A549 (cell line): ENCODE measurements at regions not wholly inside any gene's neighbourhood (a gene's known extent, or its start where the extent isn't known, plus 50 kb on each side); places are given as distances from the start of the nearest gene placed in this dataset.

ENCODE experiments used
- ATAC-seq, 2 experiments: fragments of 200-7000 bp in 1 of 2; fragments of >200 bp in 1 of 2; cut with Nextera tagmentation in 1 of 2; cut with Tn5 transposase in 1 of 2; 3 replicates each; pipeline versions ENCODE4 v1.8.0 to v1.9.1; 2018 to 2020; ENCODE audit warnings: mild to moderate bottlenecking in 1 of 2, moderate library complexity in 1 of 2
- CTCF ChIA-PET: fragments of 300-600 bp; sonication (Branson Sonifier 250); formaldehyde crosslinking; extraction: SDS; loops from one replicate; lab custom pipeline; 2021; ENCODE audit warnings: antibody characterized with exemption, inconsistent platforms; lab: Yijun Ruan, JAX
- POLR2A ChIA-PET: fragments of 350-600 bp; formaldehyde crosslinking; extraction: SDS; loops from one replicate; lab custom pipeline; 2021; ENCODE audit warnings: antibody characterized with exemption, inconsistent platforms; lab: Yijun Ruan, JAX
- DNase-seq, 2 experiments: peaks; one replicate each; pipeline versions ENCODE4 v3.0.0 to v3.0.0-alpha.2; 2011 to 2016; ENCODE audit warnings: low read depth in 1 of 2, low spot score in 1 of 2
- FAIRE-seq: peaks from 2 replicates; lab custom pipeline; 2011; peaks lifted over from hg19 to GRCh38; lab: Jason Lieb, UNC
- H3K27ac ChIP-seq, 2 experiments: fragments of >200 bp; sonication (Bioruptor Twin); formaldehyde crosslinking; 3 replicates each; pipeline ENCODE4 v1.5.1; 2016 to 2017
- H3K4me1 ChIP-seq: fragments of >200 bp; sonication (Bioruptor Twin); formaldehyde crosslinking; 3 replicates; pipeline ENCODE4 v1.6.1; 2016
- H3K4me2 ChIP-seq: fragments of >200 bp; sonication (Bioruptor Twin); formaldehyde crosslinking; 3 replicates; pipeline ENCODE4 v1.6.1; 2016
- H3K4me3 ChIP-seq: fragments of >200 bp; sonication (Bioruptor Twin); formaldehyde crosslinking; 3 replicates; pipeline ENCODE4 v1.5.1; 2016
- H3K9me3 ChIP-seq: fragments of >200 bp; sonication (Bioruptor Twin); formaldehyde crosslinking; 3 replicates; pipeline ENCODE4 v1.6.1; 2016
- CBX2 ChIP-seq: fragments of 200-600 bp; sonication (generic); IDR thresholded peaks from 2 replicates; pipeline ENCODE4 v1.6.1; 2016; ENCODE audit warnings: low read depth, mild to moderate bottlenecking, borderline replicate concordance
- CBX8 ChIP-seq: fragments of 200-600 bp; sonication (generic); IDR thresholded peaks from 2 replicates; pipeline ENCODE4 v1.6.1; 2016
- EHF ChIP-seq: fragments of 250-450 bp; sonication (Bioruptor Pico); IDR thresholded peaks from 2 replicates; pipeline ENCODE4 v1.5.0; 2020; ENCODE audit warnings: mild to moderate bottlenecking
- EHMT2 ChIP-seq: fragments of 200-600 bp; sonication (generic); IDR thresholded peaks from 2 replicates; pipeline ENCODE4 v1.6.1; 2016; ENCODE audit warnings: antibody characterized with exemption, low read depth, mild to moderate bottlenecking, moderate library complexity
- FOSL2 ChIP-seq, 2 experiments: fragments of 450-650 bp in 1 of 2; fragments of >200 bp in 1 of 2; sonication (Bioruptor Twin) in 1 of 2; formaldehyde crosslinking; IDR thresholded peaks; 2 replicates each; pipeline versions ENCODE4 v1.5.0 to v1.6.1; 2016 to 2020; ENCODE audit warnings: mild to moderate bottlenecking in 1 of 2, moderate library complexity in 1 of 2
- HOXB5 ChIP-seq: fragments of 250-450 bp; sonication (Bioruptor Pico); IDR thresholded peaks from 2 replicates; pipeline ENCODE4 v1.5.0; 2020; ENCODE audit warnings: mild to moderate bottlenecking, moderate library complexity
- JUN ChIP-seq, 2 experiments: fragments of >200 bp; sonication (Bioruptor Twin); formaldehyde crosslinking; IDR thresholded peaks; 2 replicates in 1 of 2; 3 replicates in 1 of 2; pipeline ENCODE4 v1.6.1; 2016 to 2017
- JUNB ChIP-seq: fragments of >200 bp; sonication (Bioruptor Twin); formaldehyde crosslinking; IDR thresholded peaks from 2 replicates; pipeline ENCODE4 v1.6.1; 2016
- KDM1A ChIP-seq: fragments of 200-600 bp; sonication (generic); IDR thresholded peaks from 2 replicates; pipeline ENCODE4 v1.6.1; 2016; ENCODE audit warnings: low read depth, mild to moderate bottlenecking
- KDM5A ChIP-seq: fragments of 200-600 bp; sonication (generic); IDR thresholded peaks from 2 replicates; pipeline ENCODE4 v1.6.1; 2016; ENCODE audit warnings: antibody characterized with exemption, mild to moderate bottlenecking
- NPAS2 ChIP-seq: fragments of 250-450 bp; sonication (Bioruptor Pico); IDR thresholded peaks from 2 replicates; pipeline ENCODE4 v1.8.0; 2022; ENCODE audit warnings: mild to moderate bottlenecking, moderate library complexity, borderline replicate concordance
- PHF8 ChIP-seq: fragments of 200-600 bp; sonication (generic); IDR thresholded peaks from 2 replicates; pipeline ENCODE4 v1.6.1; 2016; ENCODE audit warnings: low read depth, mild to moderate bottlenecking, antibody characterized with exemption, moderate library complexity, borderline replicate concordance
- POLR2A ChIP-seq: IDR thresholded peaks from 2 replicates; pipeline ENCODE4 v1.6.1; 2012; ENCODE audit warnings: mild to moderate bottlenecking, low read length
- RAD21 ChIP-seq, 2 experiments: fragments of >200 bp in 1 of 2; sonication (Bioruptor Twin) in 1 of 2; formaldehyde crosslinking in 1 of 2; IDR thresholded peaks in 1 of 2; conservative IDR thresholded peaks in 1 of 2; 2 replicates in 1 of 2; 3 replicates in 1 of 2; pipeline ENCODE4 v1.6.1; 2012 to 2018; ENCODE audit warnings: inconsistent platforms in 1 of 2
- REST ChIP-seq: fragments of 200-600 bp; sonication (generic); IDR thresholded peaks from 2 replicates; pipeline ENCODE4 v1.6.1; 2016; ENCODE audit warnings: antibody characterized with exemption, mild to moderate bottlenecking, moderate library complexity
- RNF2 ChIP-seq: fragments of 200-600 bp; sonication (generic); IDR thresholded peaks from 2 replicates; pipeline ENCODE4 v1.6.1; 2016; ENCODE audit warnings: low read depth, mild to moderate bottlenecking, antibody characterized with exemption, moderate library complexity, borderline replicate concordance
- SMC3 ChIP-seq: fragments of >200 bp; sonication (Bioruptor Twin); formaldehyde crosslinking; IDR thresholded peaks from 3 replicates; pipeline ENCODE4 v1.6.1; 2018; ENCODE audit warnings: inconsistent platforms
- SREBF2 ChIP-seq: fragments of 450-650 bp; IDR thresholded peaks from 2 replicates; pipeline ENCODE4 v1.6.1; 2014; ENCODE audit warnings: mild to moderate bottlenecking, moderate library complexity
- ZC3H11A ChIP-seq: fragments of 450-650 bp; IDR thresholded peaks from 2 replicates; pipeline ENCODE4 v1.6.1; 2014; ENCODE audit warnings: antibody characterized with exemption, mild to moderate bottlenecking
- ZFP36 ChIP-seq: fragments of 450-650 bp; IDR thresholded peaks from 2 replicates; pipeline ENCODE4 v1.6.1; 2014; ENCODE audit warnings: borderline replicate concordance; ENCODE audit not compliant: partially characterized antibody
- ZNF302 ChIP-seq: fragments of 250-450 bp; sonication (Bioruptor Pico); IDR thresholded peaks from 2 replicates; pipeline ENCODE4 v1.9.0; 2021; ENCODE audit warnings: inconsistent platforms, mild to moderate bottlenecking, moderate library complexity
- ZSCAN20 ChIP-seq: fragments of 250-450 bp; sonication (Bioruptor Pico); IDR thresholded peaks from 2 replicates; pipeline ENCODE4 v1.8.0; 2022; ENCODE audit warnings: mild to moderate bottlenecking, moderate library complexity
- WGBS: methylation state at CpG from one replicate; pipeline ENCODE4 v1.1.6; 2017; ENCODE audit errors: missing lambda C conversion rate; 5-methylcytosine and 5-hydroxymethylcytosine counted together
- TF ChIP-seq, protein P1 (sequence below): IDR thresholded peaks from 2 replicates; pipeline ENCODE4 v1.6.1; 2012
- TF ChIP-seq, protein P2 (sequence below): fragments of 150-350 bp; IDR thresholded peaks from 2 replicates; pipeline ENCODE4 v1.6.1; 2014; ENCODE audit warnings: low read depth, mild to moderate bottlenecking, low read length
- TF ChIP-seq, protein P3 (sequence below): fragments of >200 bp; sonication (Bioruptor Twin); formaldehyde crosslinking; IDR thresholded peaks from 2 replicates; pipeline ENCODE4 v1.6.1; 2016

DNA sequence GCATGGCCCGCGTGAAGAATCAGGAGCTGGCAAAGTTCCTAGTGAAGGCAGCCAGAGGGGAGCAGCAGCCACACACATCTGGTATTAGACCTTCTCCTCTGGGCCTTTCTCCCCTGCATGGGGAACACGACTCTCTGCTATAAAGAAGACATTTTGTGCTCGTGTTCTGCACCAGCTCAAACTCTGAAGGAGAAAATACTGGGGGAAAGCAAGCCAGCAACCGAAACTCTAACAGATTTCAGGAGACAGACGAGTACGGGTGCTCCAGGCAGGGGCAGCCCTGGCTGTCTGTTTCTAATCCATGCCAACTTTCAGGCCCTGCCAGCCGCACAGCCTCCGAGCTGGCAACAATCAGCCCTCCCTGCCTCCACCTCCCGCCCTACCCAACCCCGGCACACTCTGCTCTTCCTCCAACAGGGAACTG lies 296.3 kb downstream of the BRD1 start (continued):
- TF ChIP-seq, protein P1, sequence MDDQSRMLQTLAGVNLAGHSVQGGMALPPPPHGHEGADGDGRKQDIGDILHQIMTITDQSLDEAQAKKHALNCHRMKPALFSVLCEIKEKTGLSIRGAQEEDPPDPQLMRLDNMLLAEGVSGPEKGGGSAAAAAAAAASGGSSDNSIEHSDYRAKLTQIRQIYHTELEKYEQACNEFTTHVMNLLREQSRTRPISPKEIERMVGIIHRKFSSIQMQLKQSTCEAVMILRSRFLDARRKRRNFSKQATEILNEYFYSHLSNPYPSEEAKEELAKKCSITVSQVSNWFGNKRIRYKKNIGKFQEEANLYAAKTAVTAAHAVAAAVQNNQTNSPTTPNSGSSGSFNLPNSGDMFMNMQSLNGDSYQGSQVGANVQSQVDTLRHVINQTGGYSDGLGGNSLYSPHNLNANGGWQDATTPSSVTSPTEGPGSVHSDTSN = no peak
- TF ChIP-seq KDM5A = no peak
- TF ChIP-seq NPAS2 = no peak
- no peak for TF ChIP-seq SREBF2
- TF ChIP-seq CBX2 = no peak
- no peak for TF ChIP-seq HOXB5 (CRISPR knock-in tag)
- no peak for TF ChIP-seq SMC3

GRCh38 chr22:49530671-49531367 lies 296.9 kb downstream of the BRD1 start:
- Histone ChIP-seq H3K4me3 (no peak overlapping the region), H3K4me1 (no peaks in the 10 kb centered on the region), H3K4me2 (no peak overlapping the region), H3K27ac (no peak overlapping the region), H3K9me3 (no peaks in the 10 kb centered on the region)
- no peak for DNase-seq
- TF ChIP-seq ZSCAN20 (CRISPR knock-in tag) (no peak), RNF2 (no peak), POLR2A (no peak), ZNF302 (no peak), CBX8 (no peak), ZC3H11A (no peak), REST (no peak), JUN (IDR thresholded peaks at IDR 0.05) (no peak), FOSL2 (IDR thresholded peaks at IDR 0.05) (no peak), FOSL2 (CRISPR knock-in tag; IDR thresholded peaks at IDR 0.05) (no peak), JUNB (no peak), ZFP36 (no peak), EHMT2 (no peak), EHF (no peak), SMC3 (no peak), PHF8 (no peak), RAD21 (conservative IDR thresholded peaks at IDR 0.05 in 1 of 2, IDR thresholded peaks at IDR 0.05 in 1 of 2) (no peak), KDM1A (no peak)
- TF ChIP-seq, protein P2, sequence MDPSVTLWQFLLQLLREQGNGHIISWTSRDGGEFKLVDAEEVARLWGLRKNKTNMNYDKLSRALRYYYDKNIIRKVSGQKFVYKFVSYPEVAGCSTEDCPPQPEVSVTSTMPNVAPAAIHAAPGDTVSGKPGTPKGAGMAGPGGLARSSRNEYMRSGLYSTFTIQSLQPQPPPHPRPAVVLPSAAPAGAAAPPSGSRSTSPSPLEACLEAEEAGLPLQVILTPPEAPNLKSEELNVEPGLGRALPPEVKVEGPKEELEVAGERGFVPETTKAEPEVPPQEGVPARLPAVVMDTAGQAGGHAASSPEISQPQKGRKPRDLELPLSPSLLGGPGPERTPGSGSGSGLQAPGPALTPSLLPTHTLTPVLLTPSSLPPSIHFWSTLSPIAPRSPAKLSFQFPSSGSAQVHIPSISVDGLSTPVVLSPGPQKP = no peak
- TF ChIP-seq, protein P3, sequence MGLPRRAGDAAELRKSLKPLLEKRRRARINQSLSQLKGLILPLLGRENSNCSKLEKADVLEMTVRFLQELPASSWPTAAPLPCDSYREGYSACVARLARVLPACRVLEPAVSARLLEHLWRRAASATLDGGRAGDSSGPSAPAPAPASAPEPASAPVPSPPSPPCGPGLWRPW = no peak
- CTCF ChIA-PET = no interaction called here
- no peak for FAIRE-seq
- 47% methylated on average over 14 of the region's 19 CpGs for WGBS
- 0 out of 6 replicates have a peak, but pooled peaks of 1 of the 2 experiments have one; percentile 28 for ATAC-seq
- POLR2A ChIA-PET = no interaction called here
